CD1c-positive myeloid dendritic cell (primary cell): ENCODE measurements at regions not wholly inside any gene's neighbourhood (a gene's known extent, or its start where the extent isn't known, plus 50 kb on each side); places are given as distances from the start of the nearest gene placed in this dataset.

Experiments used
- DNase-seq: peaks from one replicate; pipeline ENCODE4 v3.0.0-alpha.2; 2016; ENCODE audit errors: extremely low spot score

GRCh38 chr12:24083838-24084237 is 134.4 kb upstream of the SOX5 start:
- no peak for DNase-seq

GRCh38 chr12:24081606-24082005 is 132.1 kb upstream of the SOX5 start:
- no peak for DNase-seq

- no peak for DNase-seq
Measured at GRCh38 chr12:24081092-24081529, 131.6 kb upstream of the SOX5 start.

- DNase-seq, result no peak
Measured at GRCh38 chr12:24080465-24080864, 131.0 kb upstream of the SOX5 start.

- DNase-seq, result no peak
Measured at GRCh38 chr12:24079083-24079482, 129.6 kb upstream of the SOX5 start.

- no peak for DNase-seq
Measured at GRCh38 chr12:24078318-24078765, 128.9 kb upstream of the SOX5 start.

- no peak for DNase-seq
Measured at GRCh38 chr12:24077161-24077560, 127.7 kb upstream of the SOX5 start.

GRCh38 chr12:24075650-24076049 is 126.2 kb upstream of the SOX5 start:
- DNase-seq, result no peak

- no peak for DNase-seq
Measured at GRCh38 chr12:24073170-24073810, 123.8 kb upstream of the SOX5 start.

GRCh38 chr12:24072302-24072701 is 122.8 kb upstream of the SOX5 start:
- no peak for DNase-seq

GRCh38 chr12:24071842-24072241 is 122.4 kb upstream of the SOX5 start:
- no peak for DNase-seq

GRCh38 chr12:24069532-24070395 is 120.3 kb upstream of the SOX5 start:
- no peak for DNase-seq

GRCh38 chr12:24066865-24067264 is 117.4 kb upstream of the SOX5 start:
- no peak for DNase-seq

- DNase-seq, result no peak
Measured at GRCh38 chr12:24066097-24066496, 116.6 kb upstream of the SOX5 start.

GRCh38 chr12:24062642-24063245 is 113.3 kb upstream of the SOX5 start:
- no peak for DNase-seq

- DNase-seq, result no peak
Measured at GRCh38 chr12:24060089-24060488, 110.6 kb upstream of the SOX5 start.

GRCh38 chr12:24057920-24058476 is 108.5 kb upstream of the SOX5 start:
- no peak for DNase-seq

- DNase-seq, result no peak
Measured at GRCh38 chr12:24055747-24056146, 106.3 kb upstream of the SOX5 start.

GRCh38 chr12:24054416-24054815 is 104.9 kb upstream of the SOX5 start:
- DNase-seq, result no peak

GRCh38 chr12:24049728-24050127 is 100.3 kb upstream of the SOX5 start:
- no peak for DNase-seq

GRCh38 chr12:24049101-24049500 is 99.6 kb upstream of the SOX5 start:
- no peak for DNase-seq

- DNase-seq, result no peak
Measured at GRCh38 chr12:24048446-24048845, 99.0 kb upstream of the SOX5 start.
